ENCODE measurements at regions not wholly inside any gene's neighbourhood (a gene's known extent, or its start where the extent isn't known, plus 50 kb on each side); places are given as distances from the start of the nearest gene placed in this dataset.

DNA sequence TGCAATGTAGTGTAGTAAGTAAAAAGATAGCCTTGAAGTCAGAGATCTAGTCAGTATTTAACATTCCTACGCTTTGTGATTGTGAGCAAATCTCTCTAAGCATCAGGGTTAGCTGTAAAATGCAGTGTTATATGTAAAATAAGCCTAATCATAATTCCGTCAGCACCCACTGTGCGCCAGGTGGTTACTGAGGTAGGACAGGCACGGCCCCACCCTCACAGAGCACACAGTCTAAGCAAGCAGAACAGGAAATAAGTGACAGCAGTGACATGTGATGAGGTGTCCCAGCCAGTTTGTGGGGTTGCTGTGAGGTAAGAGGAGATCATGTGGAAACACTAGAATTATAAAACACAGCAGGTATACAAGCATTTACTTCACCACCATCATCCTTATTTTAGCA lies 267.1 kb downstream of the ICOS start:
- TF ChIP-seq CTCF (IDR thresholded peaks at IDR 0.05; ENCODE audit: low read depth, low read length, poor library complexity, severe bottlenecking) (no peak), EZH2phosphoT487 (IDR thresholded peaks at IDR 0.05; ENCODE audit: borderline replicate concordance, low read length) (no peak)

Data from DOHH2 (cell line).